ENCODE measurements at regions not wholly inside any gene's neighbourhood (a gene's known extent, or its start where the extent isn't known, plus 50 kb on each side); places are given as distances from the start of the nearest gene placed in this dataset.

GRCh38 chr5:67674159-67674655, 477.6 kb upstream of the CD180 start:
- Mint-ChIP-seq H3K4me1 (peaks cover 12% of the 10 kb centered on the region), H3K36me3 (no peaks in the 10 kb centered on the region), H3K9me3 (no peaks in the 10 kb centered on the region), H3K4me3 (no peak overlapping the region), H3K27me3 (ENCODE audit: insufficient read depth, low read depth) (peaks cover 4% of the 10 kb centered on the region), H3K27ac (no peak overlapping the region)
- H2AFZ ChIP-seq (replicated peaks) = no peak overlapping the region
- H3K4me1 ChIP-seq = peaks cover 17% of the 10 kb centered on the region
- DNase-seq (ENCODE audit: low spot score) = no peak
- H3K79me2 ChIP-seq (ENCODE audit: low read depth) = no peaks in the 10 kb centered on the region
- H3K27me3 ChIP-seq = no peaks in the 10 kb centered on the region
- no peaks in the 10 kb centered on the region for H3F3A ChIP-seq (ENCODE audit: low read depth)
- H3K4me2 ChIP-seq = no peak overlapping the region
- H4K20me1 ChIP-seq (ENCODE audit: low read depth) = no peaks in the 10 kb centered on the region
- no peak overlapping the region for H3K9ac ChIP-seq
- H3K36me3 ChIP-seq = no peaks in the 10 kb centered on the region
- H3K27ac ChIP-seq = no peak overlapping the region
- no peak overlapping the region for H3K4me3 ChIP-seq
- TF ChIP-seq CTCF (IDR thresholded peaks at IDR 0.05) = no peak
- no peak for TF ChIP-seq EZH2 (IDR thresholded peaks at IDR 0.05)
- TF ChIP-seq EZH2phosphoT487 (IDR thresholded peaks at IDR 0.05) = no peak
- no peaks in the 10 kb centered on the region for H3K9me3 ChIP-seq (ENCODE audit: low read depth)

GRCh38 chr5:67673618-67674017, 477.0 kb upstream of the CD180 start:
- Histone ChIP-seq H3K79me2 (ENCODE audit: low read depth) (no peaks in the 10 kb centered on the region), H4K20me1 (ENCODE audit: low read depth) (no peaks in the 10 kb centered on the region), H3K27ac (no peak overlapping the region), H3K36me3 (no peaks in the 10 kb centered on the region), H3K27me3 (no peaks in the 10 kb centered on the region), H3K4me2 (no peak overlapping the region), H3K9me3 (ENCODE audit: low read depth) (no peaks in the 10 kb centered on the region), H2AFZ (replicated peaks) (no peak overlapping the region), H3F3A (ENCODE audit: low read depth) (no peaks in the 10 kb centered on the region), H3K4me3 (no peak overlapping the region), H3K9ac (no peak overlapping the region), H3K4me1 (peaks cover 11% of the 10 kb centered on the region)
- Mint-ChIP-seq H3K4me3 (no peak overlapping the region), H3K27ac (no peak overlapping the region), H3K4me1 (peaks cover 9% of the 10 kb centered on the region), H3K9me3 (peaks cover under 1% of the 10 kb centered on the region), H3K36me3 (no peaks in the 10 kb centered on the region), H3K27me3 (ENCODE audit: insufficient read depth, low read depth) (peaks cover 4% of the 10 kb centered on the region)
- no peak for DNase-seq (ENCODE audit: low spot score)
- TF ChIP-seq EZH2 (IDR thresholded peaks at IDR 0.05) (no peak), EZH2phosphoT487 (IDR thresholded peaks at IDR 0.05) (no peak), CTCF (IDR thresholded peaks at IDR 0.05) (no peak)

GRCh38 chr5:67673180-67673579, 476.6 kb upstream of the CD180 start:
- H3K4me1 Mint-ChIP-seq = peaks cover 4% of the 10 kb centered on the region
- peaks cover 4% of the 10 kb centered on the region for H3K27me3 Mint-ChIP-seq (ENCODE audit: insufficient read depth, low read depth)
- H3K4me3 Mint-ChIP-seq = no peak overlapping the region
- H3K27ac Mint-ChIP-seq = no peak overlapping the region
- no peak for TF ChIP-seq EZH2phosphoT487 (IDR thresholded peaks at IDR 0.05)
- TF ChIP-seq EZH2 (IDR thresholded peaks at IDR 0.05) = no peak
- no peak for TF ChIP-seq CTCF (IDR thresholded peaks at IDR 0.05)
- H3K36me3 ChIP-seq = no peaks in the 10 kb centered on the region
- peaks cover 7% of the 10 kb centered on the region for H3K4me1 ChIP-seq
- H3F3A ChIP-seq (ENCODE audit: low read depth) = no peaks in the 10 kb centered on the region
- H3K9me3 ChIP-seq (ENCODE audit: low read depth) = no peaks in the 10 kb centered on the region
- H3K9ac ChIP-seq = no peak overlapping the region
- H4K20me1 ChIP-seq (ENCODE audit: low read depth) = no peaks in the 10 kb centered on the region
- H3K79me2 ChIP-seq (ENCODE audit: low read depth) = no peaks in the 10 kb centered on the region
- H3K27me3 ChIP-seq = no peaks in the 10 kb centered on the region
- H3K36me3 Mint-ChIP-seq = no peaks in the 10 kb centered on the region
- H3K9me3 Mint-ChIP-seq = peaks cover 5% of the 10 kb centered on the region
- no peak overlapping the region for H3K27ac ChIP-seq
- no peak overlapping the region for H3K4me3 ChIP-seq
- no peak overlapping the region for H2AFZ ChIP-seq (replicated peaks)
- H3K4me2 ChIP-seq = no peak overlapping the region
- no peak for DNase-seq (ENCODE audit: low spot score)

Measured in neural progenitor cell (in vitro differentiated cells).